GM21360 (cell line): ENCODE measurements at regions not wholly inside any gene's neighbourhood (a gene's known extent, or its start where the extent isn't known, plus 50 kb on each side); places are given as distances from the start of the nearest gene placed in this dataset.
"Not testable (repeated sequence)": the region's sequence is repeated elsewhere in the genome, so short reads cannot be mapped to it uniquely, and the experiment has no call there.

ENCODE experiments used
- ATAC-seq: cut with Tn5 transposase; IDR thresholded peaks from one replicate; pipeline ENCODE4 v1.9.1; 2021; ENCODE audit warnings: mild to moderate bottlenecking, moderate library complexity; ENCODE audit not compliant: unreplicated experiment

- ATAC-seq, result no peak
Measured at GRCh38 chr6:23681743-23682142, 444.3 kb upstream of the NRSN1 start.

- ATAC-seq, result no peak
Measured at GRCh38 chr6:23688650-23689049, 437.4 kb upstream of the NRSN1 start.

GRCh38 chr6:23690453-23691049 lies 435.5 kb upstream of the NRSN1 start:
- ATAC-seq, result no peak

- no peak for ATAC-seq
Measured at GRCh38 chr6:23692184-23692583, 433.8 kb upstream of the NRSN1 start.

- no peak for ATAC-seq
Measured at GRCh38 chr6:23696992-23697391, 429.0 kb upstream of the NRSN1 start.

- no peak for ATAC-seq
Measured at GRCh38 chr6:23704479-23705052, 421.4 kb upstream of the NRSN1 start.

GRCh38 chr6:23705697-23706096 lies 420.3 kb upstream of the NRSN1 start:
- ATAC-seq, result no peak

- ATAC-seq, result no peak
Measured at GRCh38 chr6:23712756-23713155, 413.3 kb upstream of the NRSN1 start.

GRCh38 chr6:23713211-23713610 lies 412.8 kb upstream of the NRSN1 start:
- ATAC-seq, result no peak

GRCh38 chr6:23728707-23729106 lies 397.3 kb upstream of the NRSN1 start:
- no peak for ATAC-seq

- ATAC-seq, result no peak
Measured at GRCh38 chr6:23731609-23732008, 394.4 kb upstream of the NRSN1 start.

- ATAC-seq, result no peak
Measured at GRCh38 chr6:23732521-23732920, 393.5 kb upstream of the NRSN1 start.

GRCh38 chr6:23735151-23735550 lies 390.9 kb upstream of the NRSN1 start:
- no peak for ATAC-seq

GRCh38 chr6:23736577-23736976 lies 389.4 kb upstream of the NRSN1 start:
- ATAC-seq, result no peak

- ATAC-seq, result no peak
Measured at GRCh38 chr6:23747239-23747638, 378.8 kb upstream of the NRSN1 start.

- no peak for ATAC-seq
Measured at GRCh38 chr6:23752414-23752813, 373.6 kb upstream of the NRSN1 start.

GRCh38 chr6:23754197-23754596 lies 371.8 kb upstream of the NRSN1 start:
- no peak for ATAC-seq

GRCh38 chr6:23775127-23775526 lies 350.9 kb upstream of the NRSN1 start:
- ATAC-seq, result no peak

GRCh38 chr6:23783901-23784300 lies 342.1 kb upstream of the NRSN1 start:
- no peak for ATAC-seq

GRCh38 chr6:23784301-23784919 lies 341.6 kb upstream of the NRSN1 start:
- ATAC-seq, result no peak

- ATAC-seq, result no peak
Measured at GRCh38 chr6:23790756-23791155, 335.3 kb upstream of the NRSN1 start.

- no peak for ATAC-seq
Measured at GRCh38 chr6:23797041-23797440, 329.0 kb upstream of the NRSN1 start.

GRCh38 chr6:23804289-23804688 lies 321.7 kb upstream of the NRSN1 start:
- not testable (repeated sequence) for ATAC-seq
